Endothelial cell of umbilical vein (primary cell): ENCODE measurements at regions not wholly inside any gene's neighbourhood (a gene's known extent, or its start where the extent isn't known, plus 50 kb on each side); places are given as distances from the start of the nearest gene placed in this dataset.

Source experiments
- CTCF ChIP-seq, 2 donors: IDR thresholded peaks; 1 replicate in 1 of 2; 2 replicates in 1 of 2; pipeline ENCODE4 v1.5.1; 2011; ENCODE audit warnings: low read length in 2 of 2, mild to moderate bottlenecking in 2 of 2, moderate library complexity in 2 of 2, control low read depth in 1 of 2, inconsistent platforms in 1 of 2, low read depth in 1 of 2; ENCODE audit not compliant: insufficient read depth in 1 of 2; ENCODE audit errors: extremely low read depth in 1 of 2
- EZH2 ChIP-seq: IDR thresholded peaks from 2 replicates; pipeline ENCODE4 v1.6.1; 2012; ENCODE audit warnings: borderline replicate concordance, low read depth, mild to moderate bottlenecking, moderate library complexity, low read length, inconsistent platforms; ENCODE audit not compliant: severe bottlenecking
- GATA2 ChIP-seq: IDR thresholded peaks from 2 replicates; pipeline ENCODE4 v1.7.0; 2011; ENCODE audit warnings: low read depth, mild to moderate bottlenecking, moderate library complexity, mixed read lengths, low read length; ENCODE audit not compliant: insufficient read length, insufficient read depth
- MAX ChIP-seq: IDR thresholded peaks from 2 replicates; pipeline ENCODE4 v1.6.1; 2011; ENCODE audit not compliant: insufficient read depth, insufficient read length
- POLR2A ChIP-seq: IDR thresholded peaks from 2 replicates; pipeline ENCODE4 v1.6.1; 2012; ENCODE audit warnings: low read depth, mild to moderate bottlenecking, control low read depth, low read length
- POLR2AphosphoS5 ChIP-seq: IDR thresholded peaks from 2 replicates; pipeline ENCODE4 v1.6.1; 2012; ENCODE audit warnings: low read depth, mild to moderate bottlenecking, control low read depth, low read length, moderate library complexity; ENCODE audit not compliant: insufficient read depth

GRCh38 chr1:199460933-199461332, 566.6 kb upstream of the NR5A2 start:
- no peak for TF ChIP-seq CTCF (IDR thresholded peaks at IDR 0.05; ENCODE audit: extremely low read depth in 1 of 2, insufficient read depth in 1 of 2, low read depth in 1 of 2, low read length in 2 of 2)
- no peak for TF ChIP-seq POLR2AphosphoS5
- TF ChIP-seq GATA2, result no peak
- TF ChIP-seq POLR2A, result no peak
- TF ChIP-seq MAX, result no peak
- no peak for TF ChIP-seq EZH2
